Mammary epithelial cell (primary cell): ENCODE measurements at regions not wholly inside any gene's neighbourhood (a gene's known extent, or its start where the extent isn't known, plus 50 kb on each side); places are given as distances from the start of the nearest gene placed in this dataset.

Experiments
- EZH2 ChIP-seq: IDR thresholded peaks from 2 replicates; pipeline ENCODE4 v1.6.1; 2012; ENCODE audit warnings: low read length, inconsistent platforms, borderline replicate concordance
- TF ChIP-seq, protein P1 (sequence below), 2 donors: IDR thresholded peaks in 1 of 2; conservative IDR thresholded peaks in 1 of 2; 2 replicates each; pipeline ENCODE4 v1.5.1; 2011 to 2012; ENCODE audit warnings: inconsistent platforms in 2 of 2, low read length in 2 of 2, mild to moderate bottlenecking in 2 of 2, control low read depth in 1 of 2, low read depth in 1 of 2; ENCODE audit not compliant: insufficient read depth in 1 of 2; ENCODE audit errors: extremely low read depth in 1 of 2

DNA sequence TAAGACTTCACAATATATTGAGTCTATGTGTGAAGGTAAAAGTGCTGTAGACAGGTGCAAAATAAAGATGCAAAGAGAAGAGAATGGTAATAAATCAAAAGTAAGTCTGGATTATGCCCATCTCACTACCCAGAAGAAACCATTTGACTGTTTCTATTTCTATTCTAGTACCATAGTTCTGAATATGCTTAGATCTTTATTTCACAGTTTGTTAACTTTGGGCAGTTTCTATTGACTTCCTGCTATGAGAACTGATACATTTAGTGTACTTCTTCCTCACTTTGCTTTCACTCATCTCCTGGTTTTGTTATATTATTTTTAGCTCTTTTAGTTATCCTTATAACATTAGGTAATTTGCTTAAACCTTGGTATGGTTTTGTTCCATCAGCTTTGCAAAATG, 94.9 kb downstream of the HS1BP3 start:
- no peak for TF ChIP-seq EZH2
- TF ChIP-seq, protein P1, sequence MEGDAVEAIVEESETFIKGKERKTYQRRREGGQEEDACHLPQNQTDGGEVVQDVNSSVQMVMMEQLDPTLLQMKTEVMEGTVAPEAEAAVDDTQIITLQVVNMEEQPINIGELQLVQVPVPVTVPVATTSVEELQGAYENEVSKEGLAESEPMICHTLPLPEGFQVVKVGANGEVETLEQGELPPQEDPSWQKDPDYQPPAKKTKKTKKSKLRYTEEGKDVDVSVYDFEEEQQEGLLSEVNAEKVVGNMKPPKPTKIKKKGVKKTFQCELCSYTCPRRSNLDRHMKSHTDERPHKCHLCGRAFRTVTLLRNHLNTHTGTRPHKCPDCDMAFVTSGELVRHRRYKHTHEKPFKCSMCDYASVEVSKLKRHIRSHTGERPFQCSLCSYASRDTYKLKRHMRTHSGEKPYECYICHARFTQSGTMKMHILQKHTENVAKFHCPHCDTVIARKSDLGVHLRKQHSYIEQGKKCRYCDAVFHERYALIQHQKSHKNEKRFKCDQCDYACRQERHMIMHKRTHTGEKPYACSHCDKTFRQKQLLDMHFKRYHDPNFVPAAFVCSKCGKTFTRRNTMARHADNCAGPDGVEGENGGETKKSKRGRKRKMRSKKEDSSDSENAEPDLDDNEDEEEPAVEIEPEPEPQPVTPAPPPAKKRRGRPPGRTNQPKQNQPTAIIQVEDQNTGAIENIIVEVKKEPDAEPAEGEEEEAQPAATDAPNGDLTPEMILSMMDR (conservative IDR thresholded peaks at IDR 0.05 in 1 of 2, IDR thresholded peaks at IDR 0.05 in 1 of 2; ENCODE audit: extremely low read depth in 1 of 2, insufficient read depth in 1 of 2, low read depth in 1 of 2, low read length in 2 of 2) = no peak
